Kidney capillary endothelial cell (primary cell): ENCODE measurements at regions not wholly inside any gene's neighbourhood (a gene's known extent, or its start where the extent isn't known, plus 50 kb on each side); places are given as distances from the start of the nearest gene placed in this dataset.

Source experiments
- DNase-seq: peaks from one replicate; pipeline ENCODE4 v3.0.0-alpha.2; 2018; ENCODE audit warnings: low spot score

- DNase-seq: no peak
These were observed 439.6 kb downstream of the CDH8 start for GRCh38 chr16:61596655-61597054.

GRCh38 chr16:61595605-61596004, 440.6 kb downstream of the CDH8 start:
- DNase-seq: no peak

GRCh38 chr16:61590577-61590976, 445.7 kb downstream of the CDH8 start:
- DNase-seq: no peak

- DNase-seq: no peak
These were observed 448.7 kb downstream of the CDH8 start for GRCh38 chr16:61587526-61587925.

- no peak for DNase-seq
These were observed 454.7 kb downstream of the CDH8 start for GRCh38 chr16:61581417-61582046.

GRCh38 chr16:61580579-61580978, 455.7 kb downstream of the CDH8 start:
- DNase-seq: no peak

- DNase-seq: no peak
These were observed 457.0 kb downstream of the CDH8 start for GRCh38 chr16:61579195-61579594.

- no peak for DNase-seq
These were observed 459.8 kb downstream of the CDH8 start for GRCh38 chr16:61576476-61576875.

- no peak for DNase-seq
These were observed 460.6 kb downstream of the CDH8 start for GRCh38 chr16:61575617-61576016.

GRCh38 chr16:61569028-61569427, 467.2 kb downstream of the CDH8 start:
- DNase-seq: no peak

GRCh38 chr16:61564716-61565115, 471.5 kb downstream of the CDH8 start:
- DNase-seq: peak; percentile 68

- DNase-seq: no peak
These were observed 480.4 kb downstream of the CDH8 start for GRCh38 chr16:61555718-61556441.

GRCh38 chr16:61549327-61549726, 486.9 kb downstream of the CDH8 start:
- DNase-seq: no peak

GRCh38 chr16:61547626-61548025, 488.6 kb downstream of the CDH8 start:
- DNase-seq: no peak

GRCh38 chr16:61544165-61544564, 492.1 kb downstream of the CDH8 start:
- no peak for DNase-seq

GRCh38 chr16:61540216-61540615, 496.0 kb downstream of the CDH8 start:
- DNase-seq: peak; percentile 13

- DNase-seq: no peak
These were observed 505.5 kb downstream of the CDH8 start for GRCh38 chr16:61530697-61531096.

- DNase-seq: no peak
These were observed 535.4 kb downstream of the CDH8 start for GRCh38 chr16:61500851-61501250.

GRCh38 chr16:61480250-61480649, 556.0 kb downstream of the CDH8 start:
- no peak for DNase-seq

- DNase-seq: no peak
These were observed 564.5 kb downstream of the CDH8 start for GRCh38 chr16:61471737-61472136.

GRCh38 chr16:61471023-61471422, 565.2 kb downstream of the CDH8 start:
- no peak for DNase-seq

GRCh38 chr16:61465285-61465684, 571.0 kb downstream of the CDH8 start:
- DNase-seq: no peak

- no peak for DNase-seq
These were observed 576.2 kb downstream of the CDH8 start for GRCh38 chr16:61460020-61460419.

- DNase-seq: no peak
These were observed 600.9 kb downstream of the CDH8 start for GRCh38 chr16:61435346-61435745.
